MM.1S (cell line): ENCODE measurements at regions not wholly inside any gene's neighbourhood (a gene's known extent, or its start where the extent isn't known, plus 50 kb on each side); places are given as distances from the start of the nearest gene placed in this dataset.

Source experiments
- DNase-seq: peaks from one replicate; pipeline ENCODE4 v3.0.0-alpha.2; 2015
- H2AFZ ChIP-seq: fragments of 300-600 bp; sonication (generic); 2 replicates; pipeline ENCODE4 v1.6.0; 2016; ENCODE audit warnings: antibody characterized with exemption, low read length
- H3F3A ChIP-seq: fragments of 300-600 bp; sonication (generic); 2 replicates; pipeline ENCODE4 v1.6.1; 2016; ENCODE audit warnings: mild to moderate bottlenecking, antibody characterized with exemption, low read length, moderate library complexity, mixed read lengths; ENCODE audit not compliant: insufficient read depth
- H3K27ac ChIP-seq: fragments of 300-600 bp; sonication (generic); 2 replicates; pipeline ENCODE4 v1.5.1; 2016; ENCODE audit warnings: mild to moderate bottlenecking, low read length
- H3K27me3 ChIP-seq: fragments of 300-600 bp; sonication (generic); replicated peaks from 2 replicates; pipeline ENCODE4 v1.6.0; 2016; ENCODE audit warnings: low read length; ENCODE audit not compliant: insufficient read depth
- H3K36me3 ChIP-seq: fragments of 300-600 bp; sonication (generic); replicated peaks from 2 replicates; pipeline ENCODE4 v1.6.1; 2016; ENCODE audit warnings: mild to moderate bottlenecking, low read length, mixed read lengths; ENCODE audit not compliant: insufficient read depth
- H3K4me1 ChIP-seq: fragments of 300-600 bp; sonication (generic); 2 replicates; pipeline ENCODE4 v1.6.1; 2016; ENCODE audit warnings: low read length, mixed read lengths
- H3K4me2 ChIP-seq: fragments of 300-600 bp; sonication (generic); 2 replicates; pipeline ENCODE4 v1.6.0; 2016; ENCODE audit warnings: low read depth, low read length
- H3K4me3 ChIP-seq: fragments of 300-600 bp; sonication (generic); 2 replicates; pipeline ENCODE4 v1.5.1; 2016; ENCODE audit warnings: low read length, mixed read lengths
- H3K79me2 ChIP-seq: fragments of 300-600 bp; sonication (generic); 2 replicates; pipeline ENCODE4 v1.6.1; 2016; ENCODE audit warnings: mixed run types, low read length, mixed read lengths
- H3K9ac ChIP-seq: fragments of 300-600 bp; sonication (generic); 2 replicates; pipeline ENCODE4 v1.6.1; 2016; ENCODE audit warnings: low read length, mixed read lengths
- H3K9me2 ChIP-seq: fragments of 300-600 bp; sonication (generic); replicated peaks from 2 replicates; pipeline ENCODE4 v1.6.1; 2016; ENCODE audit warnings: mild to moderate bottlenecking, low read length, mixed read lengths; ENCODE audit not compliant: insufficient read depth
- H3K9me3 ChIP-seq: fragments of 300-600 bp; sonication (generic); replicated peaks from 2 replicates; pipeline ENCODE4 v1.6.1; 2016; ENCODE audit warnings: mild to moderate bottlenecking, low read length, mixed read lengths; ENCODE audit not compliant: insufficient read depth
- H4K20me1 ChIP-seq: fragments of 300-600 bp; sonication (generic); 2 replicates; pipeline ENCODE4 v1.6.1; 2016; ENCODE audit warnings: mild to moderate bottlenecking, low read length, moderate library complexity, mixed read lengths; ENCODE audit not compliant: insufficient read depth
- EZH2 ChIP-seq: fragments of 300-600 bp; sonication (generic); optimal IDR thresholded peaks from 2 replicates; pipeline ENCODE3; 2017; ENCODE audit warnings: low read depth, mild to moderate bottlenecking, antibody characterized with exemption, low read length, mixed read lengths
- EZH2phosphoT487 ChIP-seq: fragments of 300-600 bp; sonication (generic); IDR thresholded peaks from 2 replicates; pipeline ENCODE4 v1.6.1; 2018; ENCODE audit warnings: antibody characterized with exemption, low read length
- TF ChIP-seq, protein P1 (sequence below): fragments of 300-600 bp; sonication (generic); IDR thresholded peaks from 2 replicates; pipeline ENCODE4 v1.5.1; 2016; ENCODE audit warnings: antibody characterized with exemption, low read length, mixed read lengths

DNA sequence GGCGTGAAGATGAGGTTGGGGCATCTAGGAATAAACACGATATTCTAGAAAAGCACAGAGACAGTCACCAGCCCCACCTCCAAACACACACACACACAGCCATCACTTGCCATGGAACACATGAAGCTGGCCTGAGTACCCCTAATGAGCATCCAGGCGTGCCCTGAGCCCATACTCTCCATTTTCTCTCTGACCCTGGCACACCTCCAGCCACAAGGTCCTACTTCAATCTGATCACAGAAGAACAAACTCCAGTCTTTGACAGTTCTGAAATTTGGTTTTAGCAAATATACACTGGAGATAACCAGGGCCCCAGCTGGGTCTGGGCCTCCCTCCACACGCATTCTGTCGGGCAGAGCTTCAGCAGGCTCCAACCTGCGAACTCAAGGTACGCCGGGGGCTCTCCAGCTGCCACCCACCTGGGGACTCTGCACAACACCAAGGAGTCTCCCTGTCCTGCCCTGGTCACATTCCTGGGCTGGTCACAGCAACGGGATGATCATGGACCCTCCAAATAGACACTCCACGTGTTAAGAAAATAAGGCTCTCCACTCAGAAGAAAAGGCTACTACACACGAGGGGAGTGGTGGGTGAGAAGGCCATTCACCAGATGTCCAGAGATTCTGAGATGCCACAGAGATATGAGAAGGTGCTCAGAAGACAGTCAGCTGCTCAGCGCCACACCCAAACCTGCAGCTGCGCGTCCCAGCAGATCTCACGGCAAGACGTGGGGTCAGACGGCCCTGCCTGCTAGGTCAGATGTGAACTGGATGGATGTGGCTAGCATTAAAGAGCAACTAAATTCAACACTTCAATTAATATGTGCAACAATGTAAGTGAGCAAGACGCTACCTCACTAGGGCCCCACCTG lies 57.0 kb upstream of the PNMA1 start:
- H3K9me2 ChIP-seq, result no peaks in the 10 kb centered on the region
- H4K20me1 ChIP-seq, result no peaks in the 10 kb centered on the region
- H3K4me2 ChIP-seq, result peak overlapping the region; percentile 86
- TF ChIP-seq EZH2phosphoT487 (no peak), EZH2 (no peak)
- TF ChIP-seq, protein P1, sequence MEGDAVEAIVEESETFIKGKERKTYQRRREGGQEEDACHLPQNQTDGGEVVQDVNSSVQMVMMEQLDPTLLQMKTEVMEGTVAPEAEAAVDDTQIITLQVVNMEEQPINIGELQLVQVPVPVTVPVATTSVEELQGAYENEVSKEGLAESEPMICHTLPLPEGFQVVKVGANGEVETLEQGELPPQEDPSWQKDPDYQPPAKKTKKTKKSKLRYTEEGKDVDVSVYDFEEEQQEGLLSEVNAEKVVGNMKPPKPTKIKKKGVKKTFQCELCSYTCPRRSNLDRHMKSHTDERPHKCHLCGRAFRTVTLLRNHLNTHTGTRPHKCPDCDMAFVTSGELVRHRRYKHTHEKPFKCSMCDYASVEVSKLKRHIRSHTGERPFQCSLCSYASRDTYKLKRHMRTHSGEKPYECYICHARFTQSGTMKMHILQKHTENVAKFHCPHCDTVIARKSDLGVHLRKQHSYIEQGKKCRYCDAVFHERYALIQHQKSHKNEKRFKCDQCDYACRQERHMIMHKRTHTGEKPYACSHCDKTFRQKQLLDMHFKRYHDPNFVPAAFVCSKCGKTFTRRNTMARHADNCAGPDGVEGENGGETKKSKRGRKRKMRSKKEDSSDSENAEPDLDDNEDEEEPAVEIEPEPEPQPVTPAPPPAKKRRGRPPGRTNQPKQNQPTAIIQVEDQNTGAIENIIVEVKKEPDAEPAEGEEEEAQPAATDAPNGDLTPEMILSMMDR, result no peak
- H3K27ac ChIP-seq, result peak overlapping the region; percentile 100
- peaks cover 50% of the 10 kb centered on the region for H3K79me2 ChIP-seq
- no peak overlapping the region for H2AFZ ChIP-seq
- H3K9ac ChIP-seq, result peak overlapping the region; percentile 72
- H3K36me3 ChIP-seq, result no peaks in the 10 kb centered on the region
- peak overlapping the region; percentile 32; the same call in 1 of the 2 replicates for H3K4me3 ChIP-seq
- H3F3A ChIP-seq, result peaks cover 32% of the 10 kb centered on the region
- H3K4me1 ChIP-seq, result peaks cover 60% of the 10 kb centered on the region
- H3K9me3 ChIP-seq, result no peaks in the 10 kb centered on the region
- H3K27me3 ChIP-seq, result no peaks in the 10 kb centered on the region
- peak; percentile 58 for DNase-seq

DNA sequence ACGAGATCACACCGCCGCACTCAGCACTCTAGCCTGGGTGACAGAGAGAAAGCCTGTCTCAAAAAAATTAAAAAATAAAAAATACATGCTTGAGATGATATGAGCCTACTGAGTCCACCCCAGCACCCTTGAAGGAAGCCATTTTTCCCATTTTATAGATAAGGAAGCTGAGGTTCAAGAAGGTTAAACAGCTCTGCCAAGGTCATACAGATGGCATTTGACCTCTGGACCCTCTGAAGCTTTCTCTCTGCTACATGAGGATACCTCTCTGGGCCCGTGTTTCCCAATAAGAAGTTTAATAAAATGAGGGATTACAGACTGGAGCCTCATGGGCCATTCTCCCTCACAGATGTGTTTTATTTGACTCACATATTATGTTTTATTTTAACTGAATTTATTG lies 53.9 kb upstream of the PNMA1 start:
- Histone ChIP-seq H3K4me3 (no peak overlapping the region), H3K4me1 (peaks cover 38% of the 10 kb centered on the region), H3K27ac (no peak overlapping the region), H4K20me1 (no peaks in the 10 kb centered on the region), H3K36me3 (no peaks in the 10 kb centered on the region), H3F3A (peaks cover 26% of the 10 kb centered on the region), H3K9me2 (no peaks in the 10 kb centered on the region), H3K79me2 (peaks cover 41% of the 10 kb centered on the region), H2AFZ (no peak overlapping the region), H3K9ac (no peak overlapping the region), H3K27me3 (no peaks in the 10 kb centered on the region), H3K9me3 (no peaks in the 10 kb centered on the region), H3K4me2 (no peak overlapping the region)
- no peak for TF ChIP-seq EZH2phosphoT487
- no peak for DNase-seq

DNA sequence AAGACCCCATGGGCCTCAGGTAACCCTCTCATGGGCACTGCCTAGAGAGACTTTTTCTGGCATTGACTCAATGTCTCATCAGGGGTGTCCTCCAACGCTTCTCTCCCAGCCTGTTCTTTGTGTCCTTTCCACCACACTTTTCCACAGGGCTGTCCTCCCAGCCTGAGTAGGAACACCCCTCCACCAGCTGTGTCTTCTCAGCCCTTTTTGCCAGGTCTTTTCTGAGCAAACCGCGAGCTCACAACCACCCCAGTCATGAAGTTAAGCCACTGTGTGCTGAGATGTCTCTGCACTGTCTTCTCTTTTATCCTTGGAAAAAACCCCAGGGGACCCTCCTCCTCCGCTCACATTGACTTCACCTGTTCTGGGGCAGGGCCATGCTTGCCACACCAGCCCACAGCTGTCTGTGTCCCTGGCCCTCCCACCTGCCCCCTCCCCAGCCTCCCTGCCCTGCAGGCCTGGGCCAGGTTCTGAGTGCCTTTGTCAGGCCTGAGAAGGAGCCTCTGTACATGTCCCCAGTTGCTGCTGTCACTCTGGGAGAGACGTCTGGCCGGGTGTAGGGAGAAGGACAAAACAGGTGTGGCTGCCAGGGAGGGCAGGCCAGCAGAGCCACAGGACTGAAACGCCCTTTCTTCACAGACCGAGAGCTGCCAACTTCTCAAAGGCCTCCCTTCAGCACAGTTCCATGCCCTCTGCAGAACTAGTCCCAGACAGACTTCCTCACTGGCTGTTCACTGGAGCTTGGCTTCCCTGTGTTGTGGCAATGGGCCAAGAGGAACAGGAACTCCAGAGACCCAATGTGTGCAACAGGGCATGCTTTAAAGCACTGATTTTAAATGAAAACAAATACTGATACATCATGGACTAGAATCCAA lies 50.5 kb upstream of the PNMA1 start:
- H3K9ac ChIP-seq, result no peak overlapping the region
- no peak for DNase-seq
- TF ChIP-seq EZH2, result no peak
- TF ChIP-seq, protein P1, result no peak
- no peak for TF ChIP-seq EZH2phosphoT487
- H3K4me1 ChIP-seq, result peaks cover 39% of the 10 kb centered on the region
- no peaks in the 10 kb centered on the region for H3K9me2 ChIP-seq
- no peak overlapping the region for H3K4me3 ChIP-seq
- no peak overlapping the region for H2AFZ ChIP-seq
- H4K20me1 ChIP-seq, result no peaks in the 10 kb centered on the region
- H3K36me3 ChIP-seq, result no peaks in the 10 kb centered on the region
- no peak overlapping the region for H3K27ac ChIP-seq
- H3F3A ChIP-seq, result peaks cover 25% of the 10 kb centered on the region
- H3K4me2 ChIP-seq, result no peak overlapping the region
- no peaks in the 10 kb centered on the region for H3K9me3 ChIP-seq
- no peaks in the 10 kb centered on the region for H3K27me3 ChIP-seq
- peaks cover 46% of the 10 kb centered on the region for H3K79me2 ChIP-seq
